Neutrophil (primary cell): ENCODE measurements at regions not wholly inside any gene's neighbourhood (a gene's known extent, or its start where the extent isn't known, plus 50 kb on each side); places are given as distances from the start of the nearest gene placed in this dataset.

Experiments used
- H3K27ac ChIP-seq: fragments of 200-600 bp; sonication (generic); 2 replicates; pipeline ENCODE4 v1.5.1; 2016; ENCODE audit warnings: mild to moderate bottlenecking, moderate library complexity
- H3K27me3 ChIP-seq: fragments of 200-600 bp; sonication (generic); 2 replicates; pipeline ENCODE4 v1.6.0; 2016; ENCODE audit warnings: mild to moderate bottlenecking
- H3K36me3 ChIP-seq: fragments of 200-600 bp; sonication (generic); 2 replicates; pipeline ENCODE4 v1.5.1; 2017
- H3K4me1 ChIP-seq, 2 experiments: fragments of 200-600 bp in 1 of 2; sonication (generic) in 1 of 2; 1 replicate in 1 of 2; 2 replicates in 1 of 2; pipeline versions ENCODE4 v1.5.1 to v1.6.1; 2013 to 2016; ENCODE audit warnings: low read depth in 1 of 2, low read length in 1 of 2, mild to moderate bottlenecking in 1 of 2, moderate library complexity in 1 of 2; ENCODE audit not compliant: control insufficient read depth in 1 of 2, insufficient read depth in 1 of 2
- H3K4me3 ChIP-seq, 2 experiments: fragments of 200-600 bp in 1 of 2; sonication (generic) in 1 of 2; 1 replicate in 1 of 2; 2 replicates in 1 of 2; pipeline ENCODE4 v1.5.1; 2013 to 2016; ENCODE audit warnings: low read depth in 1 of 2, low read length in 1 of 2, mild to moderate bottlenecking in 1 of 2, moderate library complexity in 1 of 2
- H3K9me3 ChIP-seq: fragments of 200-600 bp; sonication (generic); 2 replicates; pipeline ENCODE4 v1.5.1; 2016
- TF ChIP-seq, protein P1 (sequence below): fragments of 200-600 bp; sonication (generic); IDR thresholded peaks from 2 replicates; pipeline ENCODE4 v1.5.1; 2016; ENCODE audit warnings: antibody characterized with exemption

DNA sequence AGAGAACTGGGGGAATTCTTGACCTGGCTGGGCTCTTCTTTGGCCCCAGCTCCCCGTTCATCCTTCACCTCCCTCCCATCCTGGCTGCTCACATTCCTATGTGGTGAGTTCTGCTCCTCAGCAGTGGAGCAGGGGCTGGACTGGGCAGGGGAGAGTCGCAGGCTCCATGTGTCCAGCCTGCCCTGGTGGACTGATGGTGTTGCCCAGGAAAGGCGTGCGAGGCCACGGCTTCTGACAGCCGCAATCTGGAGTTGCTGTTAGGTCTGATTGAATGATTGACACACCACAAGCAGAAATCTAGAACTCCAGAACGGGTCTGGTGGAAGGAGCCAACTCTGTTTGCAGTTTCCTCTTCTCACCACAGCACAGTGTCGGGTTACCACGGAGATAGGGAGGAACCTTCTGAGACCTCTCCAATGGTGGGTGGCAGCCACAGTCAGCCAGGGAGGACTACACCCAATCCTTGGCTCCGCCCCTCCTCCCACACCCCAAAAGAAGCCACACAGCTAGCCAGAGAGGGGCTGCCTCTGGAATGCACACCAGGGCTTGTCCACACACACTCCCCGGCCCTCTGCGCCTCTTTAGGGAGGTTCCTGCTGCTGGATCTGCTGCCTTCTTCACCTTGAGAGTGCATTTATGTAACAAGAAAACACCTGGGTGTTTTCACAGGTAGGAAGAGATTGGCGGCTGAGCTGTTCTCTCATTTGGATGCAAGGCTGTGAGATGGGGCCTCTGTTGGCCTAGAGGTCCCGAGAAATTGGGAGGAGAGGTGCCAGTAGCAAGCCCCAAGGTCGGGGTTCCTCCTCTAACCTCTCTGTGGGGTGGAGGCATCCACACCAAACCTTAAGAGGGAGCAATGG lies 56.4 kb upstream of the CD44 start:
- peak overlapping the region; percentile 63 for H3K27ac ChIP-seq
- no peaks in the 10 kb centered on the region for H3K36me3 ChIP-seq
- H3K4me1 ChIP-seq, result peaks cover 36% of the 10 kb centered on the region in 2 experiments
- TF ChIP-seq, protein P1, sequence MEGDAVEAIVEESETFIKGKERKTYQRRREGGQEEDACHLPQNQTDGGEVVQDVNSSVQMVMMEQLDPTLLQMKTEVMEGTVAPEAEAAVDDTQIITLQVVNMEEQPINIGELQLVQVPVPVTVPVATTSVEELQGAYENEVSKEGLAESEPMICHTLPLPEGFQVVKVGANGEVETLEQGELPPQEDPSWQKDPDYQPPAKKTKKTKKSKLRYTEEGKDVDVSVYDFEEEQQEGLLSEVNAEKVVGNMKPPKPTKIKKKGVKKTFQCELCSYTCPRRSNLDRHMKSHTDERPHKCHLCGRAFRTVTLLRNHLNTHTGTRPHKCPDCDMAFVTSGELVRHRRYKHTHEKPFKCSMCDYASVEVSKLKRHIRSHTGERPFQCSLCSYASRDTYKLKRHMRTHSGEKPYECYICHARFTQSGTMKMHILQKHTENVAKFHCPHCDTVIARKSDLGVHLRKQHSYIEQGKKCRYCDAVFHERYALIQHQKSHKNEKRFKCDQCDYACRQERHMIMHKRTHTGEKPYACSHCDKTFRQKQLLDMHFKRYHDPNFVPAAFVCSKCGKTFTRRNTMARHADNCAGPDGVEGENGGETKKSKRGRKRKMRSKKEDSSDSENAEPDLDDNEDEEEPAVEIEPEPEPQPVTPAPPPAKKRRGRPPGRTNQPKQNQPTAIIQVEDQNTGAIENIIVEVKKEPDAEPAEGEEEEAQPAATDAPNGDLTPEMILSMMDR, result no peak
- no peaks in the 10 kb centered on the region for H3K9me3 ChIP-seq
- peaks cover 5% of the 10 kb centered on the region for H3K27me3 ChIP-seq
- H3K4me3 ChIP-seq, result no peak overlapping the region

DNA sequence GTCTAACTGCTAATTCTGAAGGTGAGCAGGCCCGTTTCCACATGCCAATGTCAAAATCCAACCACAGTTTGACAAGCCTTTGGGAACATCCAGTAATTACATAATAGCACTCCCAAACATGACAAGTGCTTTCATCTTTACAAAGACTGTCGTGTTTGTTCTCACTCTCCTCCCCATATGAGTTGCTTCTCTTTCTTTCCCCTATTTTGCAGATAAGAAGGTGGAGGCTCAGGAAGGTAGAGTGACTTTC lies 55.9 kb upstream of the CD44 start:
- TF ChIP-seq, protein P1, result no peak
- Histone ChIP-seq H3K27me3 (peaks cover 5% of the 10 kb centered on the region), H3K4me1 (peaks cover 35 to 36% of the 10 kb centered on the region in 2 experiments), H3K27ac (peak overlapping the region; percentile 63), H3K9me3 (no peaks in the 10 kb centered on the region), H3K36me3 (no peaks in the 10 kb centered on the region), H3K4me3 (no peak overlapping the region)

DNA sequence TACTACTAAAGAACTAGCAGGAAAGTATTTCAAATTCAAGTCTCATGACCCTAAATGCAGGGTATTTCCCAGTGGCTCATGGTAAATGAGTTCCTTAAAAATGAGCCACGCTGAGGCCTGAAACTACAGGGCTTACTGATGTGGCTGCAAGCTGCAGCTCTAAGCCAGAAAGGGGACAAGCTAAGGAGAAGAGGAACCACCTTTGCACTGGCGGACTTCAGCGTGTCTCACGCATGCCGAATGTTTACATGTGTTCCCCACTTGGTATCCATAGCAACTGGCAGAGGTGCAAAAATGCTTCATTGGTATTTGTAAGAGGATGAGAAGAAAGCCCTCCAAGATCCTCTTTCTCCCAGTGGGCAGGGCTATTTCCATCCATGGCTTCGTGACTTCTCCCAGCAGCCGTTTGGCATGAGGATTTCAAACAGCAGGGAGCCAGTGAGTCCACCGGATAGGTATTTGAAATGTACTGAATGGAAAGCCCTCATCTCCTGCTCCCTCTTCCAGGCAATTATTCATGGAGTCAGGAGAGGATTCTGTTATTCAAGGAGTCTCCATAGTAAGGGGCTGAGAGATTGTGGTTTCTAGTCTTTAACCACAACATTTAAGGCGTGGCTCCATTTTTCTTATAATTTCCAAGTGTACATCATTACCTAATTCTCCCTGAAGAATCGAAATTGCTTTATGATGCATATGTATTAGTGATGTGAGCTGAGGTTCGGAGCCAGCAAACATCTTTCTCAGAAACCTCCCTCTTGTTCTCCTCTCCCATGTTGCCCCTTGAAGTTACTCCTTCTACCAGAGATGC lies 55.3 kb upstream of the CD44 start:
- H3K36me3 ChIP-seq, result no peaks in the 10 kb centered on the region
- peaks cover 30 to 34% of the 10 kb centered on the region in 2 experiments for H3K4me1 ChIP-seq
- no peaks in the 10 kb centered on the region for H3K9me3 ChIP-seq
- peaks cover 5% of the 10 kb centered on the region for H3K27me3 ChIP-seq
- H3K27ac ChIP-seq, result peak overlapping the region; percentile 63
- TF ChIP-seq, protein P1, result no peak
- no peak overlapping the region for H3K4me3 ChIP-seq

DNA sequence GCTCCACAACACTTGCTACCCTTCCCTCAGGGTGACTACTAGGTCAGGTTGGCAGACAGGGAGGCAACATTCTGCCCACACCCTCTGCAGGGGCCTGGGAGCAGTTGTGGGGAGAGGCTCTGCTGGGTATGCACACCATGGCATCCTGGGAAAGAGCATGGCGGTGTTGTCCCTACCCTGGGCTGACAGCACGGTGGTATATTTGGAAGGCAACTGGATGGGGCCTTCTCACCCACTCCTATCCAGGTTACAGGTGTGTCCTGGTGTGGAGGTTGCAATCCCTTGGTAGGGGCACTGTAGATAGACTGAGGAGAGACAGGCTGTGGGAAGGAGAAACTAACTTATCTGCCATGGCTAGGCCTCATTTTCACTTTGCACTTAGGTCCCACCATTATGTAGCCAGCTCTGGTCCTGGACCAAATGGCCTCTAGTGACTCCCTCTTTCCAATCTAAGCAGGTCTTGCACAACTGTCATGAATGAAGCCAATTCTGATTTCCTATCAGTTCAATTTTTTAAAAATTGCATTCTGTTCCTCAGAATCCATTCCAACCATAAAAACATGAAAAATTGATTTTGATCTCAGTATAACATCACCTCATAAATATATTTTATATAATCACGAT lies 54.0 kb upstream of the CD44 start:
- Histone ChIP-seq H3K36me3 (no peaks in the 10 kb centered on the region), H3K27me3 (peaks cover 5% of the 10 kb centered on the region), H3K4me3 (no peak overlapping the region), H3K9me3 (no peaks in the 10 kb centered on the region), H3K27ac (no peak overlapping the region), H3K4me1 (peaks cover 28 to 30% of the 10 kb centered on the region in 2 experiments)
- TF ChIP-seq, protein P1, result no peak

DNA sequence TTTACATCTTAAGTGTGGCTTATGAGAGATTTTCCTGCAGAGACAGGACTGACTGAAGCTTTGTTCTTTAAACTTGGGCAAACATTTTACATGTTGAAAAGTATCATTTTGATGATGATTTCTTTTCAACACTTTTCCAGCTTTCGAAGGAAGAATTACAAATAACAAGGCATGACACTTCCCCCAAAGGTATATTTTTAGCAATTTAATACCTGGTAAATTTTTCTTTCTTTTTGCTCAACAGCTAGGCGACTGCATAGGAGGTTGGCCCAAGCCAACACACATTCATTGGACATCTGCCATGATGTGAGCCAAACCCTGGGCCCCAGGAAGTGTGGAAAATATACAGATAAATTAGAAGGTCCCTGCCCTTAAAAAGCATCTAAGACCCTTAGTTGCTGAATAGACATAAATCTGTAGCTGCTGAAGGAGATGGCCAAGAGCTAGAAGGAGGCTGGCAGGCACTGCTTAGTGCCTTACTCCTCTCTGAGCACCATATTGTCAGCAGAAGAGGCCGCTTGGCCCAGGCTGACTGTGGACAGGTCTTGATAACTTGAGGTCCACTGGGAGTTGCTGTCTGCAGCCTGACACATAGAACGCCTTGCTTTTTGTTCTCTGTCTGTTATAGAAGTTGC lies 53.3 kb upstream of the CD44 start:
- peaks cover 28 to 30% of the 10 kb centered on the region in 2 experiments for H3K4me1 ChIP-seq
- no peaks in the 10 kb centered on the region for H3K36me3 ChIP-seq
- no peaks in the 10 kb centered on the region for H3K9me3 ChIP-seq
- peaks cover 5% of the 10 kb centered on the region for H3K27me3 ChIP-seq
- H3K27ac ChIP-seq, result no peak overlapping the region
- TF ChIP-seq, protein P1, result no peak
- no peak overlapping the region for H3K4me3 ChIP-seq
